ENCODE measurements at regions not wholly inside any gene's neighbourhood (a gene's known extent, or its start where the extent isn't known, plus 50 kb on each side); places are given as distances from the start of the nearest gene placed in this dataset.

DNA sequence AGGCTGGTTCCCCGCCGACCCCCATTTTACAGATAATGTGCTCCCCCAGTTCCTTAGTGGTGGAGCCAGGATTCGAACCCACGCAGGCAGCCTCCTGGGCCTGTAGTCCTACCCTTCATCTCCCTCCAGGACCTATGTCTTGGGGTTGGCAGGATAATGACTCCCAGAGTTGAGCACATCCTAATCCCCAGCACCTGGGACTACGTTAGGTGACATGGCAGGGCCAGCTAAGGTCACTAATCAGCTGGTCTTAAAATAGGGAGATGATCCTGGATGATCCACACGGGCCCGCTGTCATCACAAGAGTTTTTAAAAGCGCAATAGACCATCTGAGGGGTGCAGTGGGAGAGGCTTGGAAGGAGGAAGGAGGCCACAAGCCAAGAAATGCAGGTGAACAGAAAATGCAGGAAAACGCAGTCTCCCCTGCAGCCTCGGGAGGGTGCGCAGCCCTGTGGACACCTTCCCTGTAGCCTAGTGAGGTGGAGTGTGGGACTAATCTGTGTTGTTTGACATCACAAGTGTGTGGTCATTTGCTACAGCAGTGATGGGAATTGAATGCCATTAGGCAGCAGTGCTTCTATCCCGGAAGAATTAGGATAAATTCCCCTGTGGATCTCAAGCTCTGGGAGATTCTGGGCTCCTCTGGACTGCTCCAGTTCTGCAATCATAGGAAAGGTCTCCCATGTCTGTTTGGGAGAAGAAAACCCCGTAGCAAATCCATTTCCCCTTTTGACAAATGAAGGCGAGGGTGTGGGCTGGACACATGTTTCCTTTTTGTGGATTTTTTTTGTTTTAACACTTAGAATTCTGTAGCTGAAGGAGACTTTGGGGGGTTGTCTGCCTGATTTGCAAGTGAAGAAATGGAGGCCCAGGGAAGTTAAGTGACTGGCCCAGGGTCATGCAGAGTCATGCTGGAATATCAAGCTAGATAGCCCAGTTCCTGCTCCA lies 297.7 kb downstream of the SEC14L1 start:
- Mint-ChIP-seq H3K9me3 (no peaks in the 10 kb centered on the region), H3K4me3 (peak overlapping the region; percentile 22 to 86 (median 68)), H3K27ac (peak overlapping the region; percentile 98 to 100 (median 99)), H3K4me1 (peaks cover 9 to 99% (median 47%) of the 10 kb centered on the region in 4 donors), H3K36me3 (peaks cover 10% of the 10 kb centered on the region), H3K27me3 (no peaks in the 10 kb centered on the region)
- DNase-seq (no peak), ATAC-seq (ENCODE audit: low read depth in 2 of 2) (no peak)
- Histone ChIP-seq H3K9me3 (ENCODE audit: control insufficient read depth in 2 of 2, low read length in 2 of 2) (no peaks in the 10 kb centered on the region), H3K4me3 (ENCODE audit: low read depth, low read length) (peak overlapping the region; percentile 15), H3K27ac (ENCODE audit: insufficient read depth, low read length, poor library complexity, severe bottlenecking) (peak overlapping the region; percentile 96), H3K36me3 (ENCODE audit: control insufficient read depth, insufficient read depth, low read length) (peaks cover 3% of the 10 kb centered on the region), H3K4me1 (ENCODE audit: control insufficient read depth, insufficient read depth, low read length, poor library complexity, severe bottlenecking) (peaks cover 100% of the 10 kb centered on the region), H3K27me3 (ENCODE audit: control insufficient read depth, insufficient read depth, low read length) (no peaks in the 10 kb centered on the region)

- peak in 1 of 3 donors; percentile 31 for DNase-seq
- Histone ChIP-seq H3K9me3 (ENCODE audit: control insufficient read depth in 2 of 2, low read length in 2 of 2) (no peaks in the 10 kb centered on the region), H3K27ac (ENCODE audit: insufficient read depth, low read length, poor library complexity, severe bottlenecking) (peak overlapping the region; percentile 96), H3K27me3 (ENCODE audit: control insufficient read depth, insufficient read depth, low read length) (no peaks in the 10 kb centered on the region), H3K36me3 (ENCODE audit: control insufficient read depth, insufficient read depth, low read length) (peaks cover 3% of the 10 kb centered on the region), H3K4me1 (ENCODE audit: control insufficient read depth, insufficient read depth, low read length, poor library complexity, severe bottlenecking) (peaks cover 100% of the 10 kb centered on the region), H3K4me3 (ENCODE audit: low read depth, low read length) (peak overlapping the region; percentile 44)
- no peak for ATAC-seq (ENCODE audit: low read depth in 2 of 2)
- Mint-ChIP-seq H3K9me3 (no peaks in the 10 kb centered on the region), H3K27ac (peak overlapping the region; percentile 98 to 100 (median 99)), H3K27me3 (no peaks in the 10 kb centered on the region), H3K4me3 (peak overlapping the region; percentile 22 to 86 (median 84)), H3K4me1 (peaks cover 9 to 99% (median 51%) of the 10 kb centered on the region in 4 donors), H3K36me3 (peaks cover 10% of the 10 kb centered on the region)
Observed at GRCh38 chr17:77439189-77440018, 298.6 kb downstream of the SEC14L1 start.

DNA sequence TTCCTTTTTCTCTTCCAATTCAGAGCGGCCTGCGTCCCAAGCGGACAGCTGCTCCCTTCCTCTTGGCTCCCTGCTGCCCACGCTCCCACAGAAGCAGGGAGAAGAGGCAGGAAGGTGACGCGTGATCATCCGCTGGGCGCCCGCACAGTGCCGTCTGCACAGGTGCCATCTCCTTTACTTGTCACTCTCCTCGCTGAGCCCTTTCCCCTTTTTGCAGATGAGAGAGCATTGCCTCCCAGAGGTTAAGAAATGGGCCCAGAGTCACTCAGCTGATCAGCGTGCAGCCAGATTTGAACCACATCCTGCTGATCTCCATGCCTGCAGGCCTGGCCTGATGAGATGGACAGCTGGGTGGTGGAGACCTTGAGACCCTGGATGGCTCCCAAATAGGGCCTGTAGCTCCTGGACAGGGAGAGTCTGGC lies 299.8 kb downstream of the SEC14L1 start:
- H3K27ac ChIP-seq (ENCODE audit: insufficient read depth, low read length, poor library complexity, severe bottlenecking): peak overlapping the region; percentile 96
- peaks cover 7% of the 10 kb centered on the region for H3K36me3 Mint-ChIP-seq
- peak overlapping the region; percentile 98 to 100 (median 99) for H3K27ac Mint-ChIP-seq
- H3K4me1 Mint-ChIP-seq: peaks cover 9 to 99% (median 54%) of the 10 kb centered on the region in 4 donors
- H3K9me3 Mint-ChIP-seq: no peaks in the 10 kb centered on the region
- H3K4me3 ChIP-seq (ENCODE audit: low read depth, low read length): peak overlapping the region; percentile 46
- H3K4me1 ChIP-seq (ENCODE audit: control insufficient read depth, insufficient read depth, low read length, poor library complexity, severe bottlenecking): peaks cover 100% of the 10 kb centered on the region
- no peaks in the 10 kb centered on the region for H3K36me3 ChIP-seq (ENCODE audit: control insufficient read depth, insufficient read depth, low read length)
- H3K27me3 ChIP-seq (ENCODE audit: control insufficient read depth, insufficient read depth, low read length): no peaks in the 10 kb centered on the region
- peak overlapping the region; percentile 59 to 84 (median 81) for H3K4me3 Mint-ChIP-seq
- no peaks in the 10 kb centered on the region for H3K9me3 ChIP-seq (ENCODE audit: control insufficient read depth in 2 of 2, low read length in 2 of 2)
- ATAC-seq (ENCODE audit: low read depth in 2 of 2) (no peak), DNase-seq (peak in 1 of 3 donors; percentile 78)
- H3K27me3 Mint-ChIP-seq: no peaks in the 10 kb centered on the region

DNA sequence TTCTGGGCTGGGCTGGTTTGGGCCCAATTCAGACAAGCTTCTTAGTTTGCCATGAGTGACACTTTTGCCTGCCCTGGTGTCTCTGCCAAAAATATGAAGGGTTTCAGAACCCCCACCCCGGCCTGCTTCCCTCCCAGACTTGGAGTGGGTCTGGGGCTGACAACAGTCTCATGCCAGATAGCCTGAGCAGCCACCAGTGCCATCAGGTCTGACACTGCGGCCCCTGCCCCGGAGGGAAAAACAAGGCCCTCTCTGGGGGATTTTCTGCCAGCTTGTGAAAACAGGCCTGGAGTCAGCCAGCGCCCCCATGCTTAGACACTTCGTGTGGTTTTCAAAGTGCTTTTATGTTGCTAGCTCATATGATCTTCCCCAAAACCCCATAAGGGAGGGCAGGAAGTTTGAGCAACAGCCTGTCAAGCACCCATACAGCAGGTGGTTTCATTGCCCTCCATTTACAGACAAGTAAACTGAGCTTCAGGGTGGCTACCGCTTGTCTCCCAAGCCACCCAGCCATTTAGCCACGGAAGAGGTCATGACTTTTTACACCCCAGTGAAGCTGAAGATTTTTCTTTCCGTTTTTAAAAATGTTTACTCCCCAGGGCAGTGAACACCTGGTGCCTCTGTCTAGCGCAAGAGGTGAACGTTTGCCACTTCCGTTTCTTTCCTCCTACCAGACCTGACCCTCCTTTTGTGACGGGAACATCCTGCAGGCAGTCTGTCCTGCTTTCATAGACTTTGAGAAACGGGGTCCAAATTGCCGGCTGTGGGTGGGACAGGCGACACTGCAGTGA lies 300.6 kb downstream of the SEC14L1 start:
- Histone ChIP-seq H3K9me3 (ENCODE audit: control insufficient read depth in 2 of 2, low read length in 2 of 2) (no peaks in the 10 kb centered on the region), H3K27me3 (ENCODE audit: control insufficient read depth, insufficient read depth, low read length) (no peaks in the 10 kb centered on the region), H3K4me3 (ENCODE audit: low read depth, low read length) (peak overlapping the region; percentile 70), H3K36me3 (ENCODE audit: control insufficient read depth, insufficient read depth, low read length) (no peaks in the 10 kb centered on the region), H3K4me1 (ENCODE audit: control insufficient read depth, insufficient read depth, low read length, poor library complexity, severe bottlenecking) (peaks cover 100% of the 10 kb centered on the region), H3K27ac (ENCODE audit: insufficient read depth, low read length, poor library complexity, severe bottlenecking) (peak overlapping the region; percentile 96)
- Mint-ChIP-seq H3K9me3 (no peaks in the 10 kb centered on the region), H3K36me3 (peaks cover 7% of the 10 kb centered on the region), H3K4me3 (peak overlapping the region; percentile 59 to 84 (median 81)), H3K4me1 (peaks cover 9 to 99% (median 61%) of the 10 kb centered on the region in 4 donors), H3K27me3 (no peaks in the 10 kb centered on the region), H3K27ac (peak overlapping the region; percentile 98 to 100 (median 99))
- DNase-seq (peak; percentile 74 to 94 (median 87)), ATAC-seq (ENCODE audit: low read depth in 2 of 2) (peak; percentile 52 to 57)

DNA sequence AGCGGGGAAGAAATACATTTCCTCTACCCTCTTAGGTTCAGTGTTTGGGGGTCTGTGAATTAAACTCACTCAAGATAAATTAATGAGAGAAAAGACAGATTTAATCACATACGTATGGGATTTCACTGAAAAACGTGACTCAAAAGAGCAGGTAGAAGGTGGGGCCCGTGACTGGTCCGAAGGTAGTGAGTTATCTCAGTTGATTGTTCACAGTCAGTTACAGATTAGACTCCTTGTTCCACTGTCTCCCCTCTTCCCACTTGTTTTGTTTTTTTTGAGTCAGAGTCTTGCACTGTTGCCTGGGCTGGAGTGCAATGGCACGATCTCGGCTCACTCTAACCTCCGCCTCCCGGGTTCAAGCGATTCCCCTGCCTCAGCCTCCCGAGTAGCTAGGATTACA lies 301.2 kb downstream of the SEC14L1 start:
- peak overlapping the region; percentile 59 to 84 (median 81) for H3K4me3 Mint-ChIP-seq
- H3K4me1 Mint-ChIP-seq: peaks cover 9 to 99% (median 65%) of the 10 kb centered on the region in 4 donors
- H3K27me3 Mint-ChIP-seq: no peaks in the 10 kb centered on the region
- Histone ChIP-seq H3K4me3 (ENCODE audit: low read depth, low read length) (peak overlapping the region; percentile 70), H3K9me3 (ENCODE audit: control insufficient read depth in 2 of 2, low read length in 2 of 2) (no peaks in the 10 kb centered on the region), H3K36me3 (ENCODE audit: control insufficient read depth, insufficient read depth, low read length) (no peaks in the 10 kb centered on the region), H3K27me3 (ENCODE audit: control insufficient read depth, insufficient read depth, low read length) (no peaks in the 10 kb centered on the region), H3K4me1 (ENCODE audit: control insufficient read depth, insufficient read depth, low read length, poor library complexity, severe bottlenecking) (peaks cover 100% of the 10 kb centered on the region), H3K27ac (ENCODE audit: insufficient read depth, low read length, poor library complexity, severe bottlenecking) (peak overlapping the region; percentile 96)
- ATAC-seq (ENCODE audit: low read depth in 2 of 2): peak in 1 of 2 donors; percentile 0
- no peaks in the 10 kb centered on the region for H3K9me3 Mint-ChIP-seq
- H3K27ac Mint-ChIP-seq: peak overlapping the region; percentile 98 to 100 (median 99)
- peaks cover 7% of the 10 kb centered on the region for H3K36me3 Mint-ChIP-seq
- DNase-seq: no peak

DNA sequence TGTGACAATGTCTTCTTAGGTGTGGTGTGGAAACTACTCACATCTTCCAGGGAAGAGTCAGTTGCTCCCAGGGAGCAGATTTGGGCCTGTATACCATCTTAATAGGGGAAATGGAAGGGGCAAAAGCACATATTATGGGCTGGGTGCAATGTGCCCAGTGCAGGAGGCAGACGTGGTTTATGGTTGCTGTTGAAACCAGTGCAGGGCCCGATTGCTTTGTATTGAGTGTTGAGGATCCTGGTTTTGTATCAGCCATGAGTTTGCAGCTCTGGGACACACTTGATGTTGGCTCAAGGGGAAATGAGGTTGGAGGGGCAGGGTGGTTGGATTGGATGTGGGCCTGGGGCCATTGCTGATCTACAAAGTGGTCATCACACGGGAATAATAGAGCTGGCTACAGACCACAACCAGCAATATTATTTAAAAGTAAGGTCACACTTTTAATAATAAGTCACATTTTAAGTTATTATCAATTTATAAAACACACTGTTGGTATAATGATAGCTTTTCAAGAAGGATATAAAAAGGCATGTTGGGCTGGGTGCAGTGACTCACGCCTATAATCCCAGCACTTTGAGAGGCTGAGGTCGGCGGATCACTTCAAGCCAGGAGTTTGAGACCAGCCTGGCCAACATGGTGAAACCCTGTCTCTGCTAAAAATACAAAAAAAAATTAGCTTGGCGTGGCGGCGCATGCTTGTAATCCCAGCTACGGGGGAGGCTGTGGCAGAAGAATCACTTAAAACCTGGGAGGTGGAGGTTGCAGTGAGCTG lies 302.4 kb downstream of the SEC14L1 start:
- no peaks in the 10 kb centered on the region for H3K27me3 Mint-ChIP-seq
- no peaks in the 10 kb centered on the region for H3K9me3 ChIP-seq (ENCODE audit: control insufficient read depth in 2 of 2, low read length in 2 of 2)
- H3K9me3 Mint-ChIP-seq: no peaks in the 10 kb centered on the region
- peak overlapping the region; percentile 84 to 91 (median 88) for H3K4me3 Mint-ChIP-seq
- H3K27ac Mint-ChIP-seq: peak overlapping the region; percentile 98 to 100 (median 99)
- peaks cover 99% of the 10 kb centered on the region for H3K4me1 ChIP-seq (ENCODE audit: control insufficient read depth, insufficient read depth, low read length, poor library complexity, severe bottlenecking)
- H3K27ac ChIP-seq (ENCODE audit: insufficient read depth, low read length, poor library complexity, severe bottlenecking): peak overlapping the region; percentile 96
- peaks cover 7% of the 10 kb centered on the region for H3K36me3 Mint-ChIP-seq
- H3K4me3 ChIP-seq (ENCODE audit: low read depth, low read length): peak overlapping the region; percentile 57
- H3K27me3 ChIP-seq (ENCODE audit: control insufficient read depth, insufficient read depth, low read length): no peaks in the 10 kb centered on the region
- DNase-seq: peak in 1 of 3 donors; percentile 35
- H3K4me1 Mint-ChIP-seq: peaks cover 9 to 98% (median 68%) of the 10 kb centered on the region in 4 donors
- no peaks in the 10 kb centered on the region for H3K36me3 ChIP-seq (ENCODE audit: control insufficient read depth, insufficient read depth, low read length)
- no peak for ATAC-seq (ENCODE audit: low read depth in 2 of 2)
